ENCODE measurements at regions not wholly inside any gene's neighbourhood (a gene's known extent, or its start where the extent isn't known, plus 50 kb on each side); places are given as distances from the start of the nearest gene placed in this dataset.
A peak's percentile ranks its signal among the peaks of the same experiment; 100 is the strongest.

DNA sequence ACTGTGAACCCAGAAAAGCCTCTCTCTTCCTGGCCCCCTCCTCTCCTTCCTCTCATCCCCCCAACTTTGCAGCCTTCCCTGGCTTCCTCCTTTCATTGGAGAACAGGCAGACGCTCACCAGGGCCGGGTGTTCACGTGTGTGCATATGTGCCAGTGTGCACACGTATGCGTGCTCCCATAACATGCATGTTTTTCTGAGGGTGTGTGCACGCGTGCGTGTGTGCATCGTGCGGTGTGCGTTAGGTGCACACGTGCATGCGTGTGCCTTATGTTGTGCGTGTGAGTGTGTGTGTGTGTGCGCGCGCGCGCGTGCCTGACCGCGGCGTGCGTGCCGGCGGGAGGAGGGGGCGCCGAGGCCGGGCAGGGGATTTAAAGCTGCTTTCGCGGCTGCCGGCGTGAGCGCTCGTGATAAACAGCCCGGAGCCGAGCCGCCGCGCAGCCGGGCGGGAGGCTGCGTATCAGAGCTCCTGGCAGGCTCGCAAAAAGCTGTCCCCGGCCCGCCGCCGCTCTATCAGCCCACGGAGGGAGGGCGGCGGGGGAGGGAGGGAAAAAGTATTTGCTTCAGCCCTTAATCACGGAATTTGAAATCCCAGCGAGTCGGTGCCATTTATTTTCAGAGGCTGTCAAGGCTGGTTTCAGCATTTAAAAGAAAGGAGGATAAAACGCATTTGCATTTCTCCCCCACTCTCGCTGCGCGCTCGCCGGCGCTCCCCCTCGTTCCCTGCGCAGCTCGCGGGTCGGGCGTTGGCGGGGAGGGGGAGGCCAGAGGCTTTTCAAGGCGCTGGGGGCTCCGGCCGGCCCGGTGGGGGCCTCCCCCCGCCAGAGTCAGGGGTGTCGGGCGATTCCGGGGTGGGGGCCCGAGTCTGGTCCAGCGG is 183.9 kb downstream of the C9orf50 start:
- TF ChIP-seq CTCF (IDR thresholded peaks at IDR 0.05; ENCODE audit: low read depth, low read length, poor library complexity, severe bottlenecking) (no peak), EZH2phosphoT487 (IDR thresholded peaks at IDR 0.05; ENCODE audit: borderline replicate concordance, low read length) (0 out of 2 replicates have a peak, but pooled peaks have one; percentile 15)

DNA sequence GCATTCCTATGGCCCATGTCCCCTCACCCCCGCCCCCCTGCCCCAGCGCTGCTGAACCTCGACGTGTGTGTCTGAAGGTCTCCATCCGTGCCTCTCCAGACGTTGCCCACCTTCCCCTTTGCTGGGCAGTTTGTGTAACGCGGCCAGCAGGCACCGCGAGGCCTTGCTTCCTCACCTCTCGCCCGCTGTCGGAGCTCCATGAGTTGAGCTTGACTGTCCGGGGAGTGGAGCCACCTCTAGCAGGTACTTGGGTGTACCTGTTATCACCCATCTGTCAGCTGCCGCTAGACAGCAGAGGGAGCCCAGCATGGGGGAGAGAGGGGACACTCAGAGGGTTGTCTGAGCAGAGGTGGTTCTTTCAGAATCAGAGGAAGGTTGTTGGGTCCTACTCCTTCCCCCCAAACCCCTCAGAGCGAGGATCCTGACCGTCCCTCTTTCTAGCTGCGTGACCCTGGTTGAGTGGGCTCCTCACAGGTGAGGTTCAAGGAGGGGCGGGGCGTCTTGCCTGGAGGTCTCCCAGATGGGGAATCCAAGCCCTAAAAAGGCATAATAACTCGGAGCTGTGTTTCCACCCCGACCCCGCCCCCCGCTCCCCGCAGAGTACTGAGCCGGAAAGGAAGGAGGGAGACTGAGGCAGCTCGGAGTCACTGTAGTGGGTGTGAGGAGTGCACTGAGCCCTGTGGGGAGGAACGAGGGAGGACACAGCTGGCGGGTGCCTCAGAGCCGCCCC is 184.7 kb downstream of the C9orf50 start:
- no peak overlapping the region for H3K4me3 ChIP-seq (ENCODE audit: low read length)

More for the DNA sequence above, 183.9 kb downstream of the C9orf50 start:
- no peak overlapping the region for H3K27ac ChIP-seq (ENCODE audit: low read depth, low read length)
- no peaks in the 10 kb centered on the region for H4K20me1 ChIP-seq (ENCODE audit: control insufficient read depth, insufficient read depth, low read depth, low read length)
- no peaks in the 10 kb centered on the region for H3F3A ChIP-seq (ENCODE audit: control insufficient read depth, insufficient read depth)
- no peaks in the 10 kb centered on the region for H3K4me1 ChIP-seq (ENCODE audit: control insufficient read depth, low read length)
- no peak overlapping the region for H3K4me3 ChIP-seq (ENCODE audit: low read length)
- no peaks in the 10 kb centered on the region for H3K9me3 ChIP-seq (ENCODE audit: control insufficient read depth, insufficient read depth, low read length)
- H3K79me2 ChIP-seq (ENCODE audit: control insufficient read depth, low read length) = no peaks in the 10 kb centered on the region
- H3K36me3 ChIP-seq (ENCODE audit: control insufficient read depth, low read length) = no peaks in the 10 kb centered on the region
- no peaks in the 10 kb centered on the region for H3K9me2 ChIP-seq (replicated peaks; ENCODE audit: control insufficient read depth, low read length)
- peaks cover 32% of the 10 kb centered on the region for H3K27me3 ChIP-seq (ENCODE audit: control insufficient read depth, low read length)
- H3K4me2 ChIP-seq (ENCODE audit: low read length) = no peak overlapping the region

DNA sequence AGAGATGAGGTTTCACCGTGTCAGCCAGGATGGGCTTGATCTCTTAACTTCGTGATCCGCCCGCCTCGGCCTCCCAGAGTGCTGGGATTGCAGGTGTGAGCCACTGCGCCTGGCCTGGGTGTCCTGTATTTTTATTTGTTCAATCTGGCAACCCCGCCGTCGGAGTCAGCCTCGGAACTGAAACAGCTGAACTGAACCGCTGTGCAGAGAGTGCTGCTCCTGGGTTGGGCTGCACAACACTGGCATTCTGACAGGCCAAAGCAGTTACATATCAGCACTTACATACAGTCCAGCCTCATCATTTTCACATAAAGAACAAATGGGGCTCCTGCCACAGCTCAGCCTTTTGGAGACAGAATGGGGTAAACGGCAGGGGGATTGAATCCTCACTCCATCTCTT is 185.6 kb downstream of the C9orf50 start:
- Histone ChIP-seq H4K20me1 (ENCODE audit: control insufficient read depth, insufficient read depth, low read depth, low read length) (no peaks in the 10 kb centered on the region), H3K36me3 (ENCODE audit: control insufficient read depth, low read length) (no peaks in the 10 kb centered on the region), H3F3A (ENCODE audit: control insufficient read depth, insufficient read depth) (no peaks in the 10 kb centered on the region), H3K27me3 (ENCODE audit: control insufficient read depth, low read length) (peaks cover 32% of the 10 kb centered on the region), H3K79me2 (ENCODE audit: control insufficient read depth, low read length) (no peaks in the 10 kb centered on the region), H3K4me2 (ENCODE audit: low read length) (no peak overlapping the region), H3K27ac (ENCODE audit: low read depth, low read length) (no peak overlapping the region), H3K9me3 (ENCODE audit: control insufficient read depth, insufficient read depth, low read length) (no peaks in the 10 kb centered on the region), H3K4me3 (ENCODE audit: low read length) (no peak overlapping the region), H3K4me1 (ENCODE audit: control insufficient read depth, low read length) (no peaks in the 10 kb centered on the region), H3K9me2 (replicated peaks; ENCODE audit: control insufficient read depth, low read length) (no peaks in the 10 kb centered on the region)
- no peak for TF ChIP-seq EZH2phosphoT487 (IDR thresholded peaks at IDR 0.05; ENCODE audit: borderline replicate concordance, low read length)
- TF ChIP-seq CTCF (IDR thresholded peaks at IDR 0.05; ENCODE audit: low read depth, low read length, poor library complexity, severe bottlenecking) = no peak

More for the DNA sequence above, 184.7 kb downstream of the C9orf50 start:
- H3K79me2 ChIP-seq (ENCODE audit: control insufficient read depth, low read length) = no peaks in the 10 kb centered on the region
- TF ChIP-seq CTCF (IDR thresholded peaks at IDR 0.05; ENCODE audit: low read depth, low read length, poor library complexity, severe bottlenecking) (no peak), EZH2phosphoT487 (IDR thresholded peaks at IDR 0.05; ENCODE audit: borderline replicate concordance, low read length) (0 out of 2 replicates have a peak, but pooled peaks have one; percentile 8)
- H3K27ac ChIP-seq (ENCODE audit: low read depth, low read length) = no peak overlapping the region
- peaks cover 32% of the 10 kb centered on the region for H3K27me3 ChIP-seq (ENCODE audit: control insufficient read depth, low read length)
- H3F3A ChIP-seq (ENCODE audit: control insufficient read depth, insufficient read depth) = no peaks in the 10 kb centered on the region
- H3K9me3 ChIP-seq (ENCODE audit: control insufficient read depth, insufficient read depth, low read length) = no peaks in the 10 kb centered on the region
- H3K4me1 ChIP-seq (ENCODE audit: control insufficient read depth, low read length) = no peaks in the 10 kb centered on the region
- H4K20me1 ChIP-seq (ENCODE audit: control insufficient read depth, insufficient read depth, low read depth, low read length) = no peaks in the 10 kb centered on the region
- no peak overlapping the region for H3K4me2 ChIP-seq (ENCODE audit: low read length)
- no peaks in the 10 kb centered on the region for H3K9me2 ChIP-seq (replicated peaks; ENCODE audit: control insufficient read depth, low read length)
- no peaks in the 10 kb centered on the region for H3K36me3 ChIP-seq (ENCODE audit: control insufficient read depth, low read length)

All from DOHH2 (cell line).